AG10803 (cell line): ENCODE measurements at regions not wholly inside any gene's neighbourhood (a gene's known extent, or its start where the extent isn't known, plus 50 kb on each side); places are given as distances from the start of the nearest gene placed in this dataset.
"Not testable (repeated sequence)": the region's sequence is repeated elsewhere in the genome, so short reads cannot be mapped to it uniquely, and the experiment has no call there.

Experiments used
- DNase-seq: peaks from one replicate; pipeline ENCODE4 v3.0.0; 2010; ENCODE audit warnings: low read depth
- H3K4me3 ChIP-seq: 2 replicates; pipeline ENCODE4 v1.5.1; 2011; ENCODE audit warnings: mild to moderate bottlenecking, low read length, control low read depth
- CTCF ChIP-seq: conservative IDR thresholded peaks from 2 replicates; pipeline ENCODE4 v1.5.1; 2011; ENCODE audit warnings: mild to moderate bottlenecking, low read length, control low read depth, inconsistent platforms

GRCh38 chr4:134700251-134700650 lies 498.7 kb upstream of the PABPC4L start:
- no peak overlapping the region for H3K4me3 ChIP-seq
- no peak for TF ChIP-seq CTCF
- no peak for DNase-seq

GRCh38 chr4:134698831-134699230 lies 497.2 kb upstream of the PABPC4L start:
- not testable (repeated sequence) for DNase-seq

GRCh38 chr4:134695433-134695832 lies 493.8 kb upstream of the PABPC4L start:
- TF ChIP-seq CTCF, result no peak
- H3K4me3 ChIP-seq, result no peak overlapping the region
- DNase-seq, result no peak

More at GRCh38 chr4:134698831-134699230, 497.2 kb upstream of the PABPC4L start:
- H3K4me3 ChIP-seq, result not testable (repeated sequence)

- TF ChIP-seq CTCF, result no peak
- no peak overlapping the region for H3K4me3 ChIP-seq
- DNase-seq, result no peak
Observed at GRCh38 chr4:134691915-134692314, 490.3 kb upstream of the PABPC4L start.

GRCh38 chr4:134687646-134688628 lies 486.3 kb upstream of the PABPC4L start:
- no peak for DNase-seq
- no peak for TF ChIP-seq CTCF

GRCh38 chr4:134677209-134677814 lies 475.7 kb upstream of the PABPC4L start:
- no peak for TF ChIP-seq CTCF

More at GRCh38 chr4:134687646-134688628, 486.3 kb upstream of the PABPC4L start:
- no peak overlapping the region for H3K4me3 ChIP-seq

GRCh38 chr4:134668237-134668636 lies 466.6 kb upstream of the PABPC4L start:
- no peak overlapping the region for H3K4me3 ChIP-seq
- DNase-seq, result no peak
- no peak for TF ChIP-seq CTCF

More at GRCh38 chr4:134677209-134677814, 475.7 kb upstream of the PABPC4L start:
- no peak overlapping the region for H3K4me3 ChIP-seq
- DNase-seq, result no peak
